WERI-Rb-1 (cell line): ENCODE measurements at regions not wholly inside any gene's neighbourhood (a gene's known extent, or its start where the extent isn't known, plus 50 kb on each side); places are given as distances from the start of the nearest gene placed in this dataset.
A peak's percentile ranks its signal among the peaks of the same experiment; 100 is the strongest.

Experiments
- DNase-seq: peaks from one replicate; pipeline ENCODE4 v3.0.0-alpha.2; 2020
- H3K27ac ChIP-seq: fragments of 250-450 bp; sonication (Bioruptor Pico); 2 replicates; pipeline ENCODE4 v1.5.1; 2020; ENCODE audit warnings: mild to moderate bottlenecking, moderate library complexity
- H3K27me3 ChIP-seq: fragments of 250-450 bp; sonication (Bioruptor Pico); 2 replicates; pipeline ENCODE4 v1.5.1; 2021; ENCODE audit warnings: mild to moderate bottlenecking, low read depth, moderate library complexity; ENCODE audit not compliant: insufficient read depth, severe bottlenecking
- H3K36me3 ChIP-seq: fragments of 250-450 bp; sonication (Bioruptor Pico); 2 replicates; pipeline ENCODE4 v1.5.1; 2020; ENCODE audit warnings: mild to moderate bottlenecking, moderate library complexity
- H3K4me3 ChIP-seq: 2 replicates; pipeline ENCODE4 v1.5.1; 2011; ENCODE audit warnings: low read depth, mild to moderate bottlenecking, control low read depth, low read length
- H3K9me3 ChIP-seq: fragments of 250-450 bp; sonication (Bioruptor Pico); 2 replicates; pipeline ENCODE4 v1.5.1; 2021; ENCODE audit warnings: mild to moderate bottlenecking, moderate library complexity; ENCODE audit not compliant: severe bottlenecking
- CTCF ChIP-seq: IDR thresholded peaks from 2 replicates; pipeline ENCODE4 v1.5.1; 2011; ENCODE audit warnings: low read depth, mild to moderate bottlenecking, control low read depth, inconsistent platforms, low read length

DNA sequence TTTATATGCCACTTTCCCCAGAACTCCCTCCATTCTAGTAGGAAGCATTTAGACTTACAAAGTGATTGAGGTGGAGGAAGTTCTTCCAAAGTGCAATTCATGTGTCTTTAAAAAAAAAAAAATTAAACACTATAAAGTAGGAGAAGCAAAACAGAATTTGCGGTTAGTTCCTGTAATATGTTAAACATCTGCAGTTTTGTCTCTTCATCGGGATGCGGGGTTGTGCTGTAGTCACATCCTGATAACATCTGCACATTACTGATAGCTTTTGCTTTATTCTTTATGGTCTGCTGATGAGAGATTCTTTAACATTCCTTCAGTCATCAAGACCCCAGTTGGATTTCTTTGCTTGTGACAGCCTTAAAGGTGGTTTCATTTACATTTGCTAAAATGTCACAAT, 694.3 kb downstream of the NR2F1-AS1 start:
- TF ChIP-seq CTCF: no peak
- no peaks in the 10 kb centered on the region for H3K36me3 ChIP-seq
- no peak overlapping the region for H3K4me3 ChIP-seq
- DNase-seq: no peak
- H3K27me3 ChIP-seq: no peaks in the 10 kb centered on the region
- H3K27ac ChIP-seq: no peak overlapping the region
- no peaks in the 10 kb centered on the region for H3K9me3 ChIP-seq

GRCh38 chr5:92885950-92886349, 695.1 kb downstream of the NR2F1-AS1 start:
- TF ChIP-seq CTCF: peak; percentile 79
- peak; percentile 45 for DNase-seq
- no peaks in the 10 kb centered on the region for H3K9me3 ChIP-seq
- no peak overlapping the region for H3K4me3 ChIP-seq
- H3K27ac ChIP-seq: no peak overlapping the region
- H3K27me3 ChIP-seq: no peaks in the 10 kb centered on the region
- H3K36me3 ChIP-seq: no peaks in the 10 kb centered on the region

GRCh38 chr5:92884469-92884868, 696.5 kb downstream of the NR2F1-AS1 start:
- Histone ChIP-seq H3K4me3 (no peak overlapping the region), H3K9me3 (no peaks in the 10 kb centered on the region), H3K27ac (no peak overlapping the region), H3K36me3 (no peaks in the 10 kb centered on the region), H3K27me3 (no peaks in the 10 kb centered on the region)
- no peak for DNase-seq
- no peak for TF ChIP-seq CTCF

GRCh38 chr5:92879806-92880543, 701.0 kb downstream of the NR2F1-AS1 start:
- no peak for DNase-seq
- Histone ChIP-seq H3K36me3 (no peaks in the 10 kb centered on the region), H3K27me3 (no peaks in the 10 kb centered on the region), H3K27ac (no peak overlapping the region), H3K4me3 (no peak overlapping the region), H3K9me3 (peaks cover 7% of the 10 kb centered on the region)
- TF ChIP-seq CTCF: no peak

DNA sequence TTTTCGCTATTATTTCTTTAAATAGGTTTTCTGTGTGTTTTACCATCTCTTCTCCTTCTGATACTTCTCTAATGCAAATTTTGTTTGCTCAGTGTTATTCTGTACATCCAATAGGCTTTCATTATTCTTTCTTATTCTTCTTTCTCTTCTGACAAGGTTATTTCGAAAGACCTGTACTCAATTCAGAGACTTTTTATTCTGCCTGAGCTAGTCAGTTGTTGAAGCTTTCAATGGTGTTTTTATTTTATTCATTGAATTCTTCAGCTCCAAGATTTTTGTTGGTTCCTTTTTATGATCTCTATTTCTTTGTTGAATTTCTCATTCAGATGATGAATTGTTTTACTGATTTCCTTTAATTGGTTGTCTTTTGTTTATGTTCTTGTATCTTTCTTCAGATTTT, 706.2 kb downstream of the NR2F1-AS1 start:
- Histone ChIP-seq H3K36me3 (no peaks in the 10 kb centered on the region), H3K9me3 (peaks cover 7% of the 10 kb centered on the region), H3K4me3 (no peak overlapping the region), H3K27ac (no peak overlapping the region), H3K27me3 (no peaks in the 10 kb centered on the region)
- DNase-seq: no peak
- TF ChIP-seq CTCF: no peak

DNA sequence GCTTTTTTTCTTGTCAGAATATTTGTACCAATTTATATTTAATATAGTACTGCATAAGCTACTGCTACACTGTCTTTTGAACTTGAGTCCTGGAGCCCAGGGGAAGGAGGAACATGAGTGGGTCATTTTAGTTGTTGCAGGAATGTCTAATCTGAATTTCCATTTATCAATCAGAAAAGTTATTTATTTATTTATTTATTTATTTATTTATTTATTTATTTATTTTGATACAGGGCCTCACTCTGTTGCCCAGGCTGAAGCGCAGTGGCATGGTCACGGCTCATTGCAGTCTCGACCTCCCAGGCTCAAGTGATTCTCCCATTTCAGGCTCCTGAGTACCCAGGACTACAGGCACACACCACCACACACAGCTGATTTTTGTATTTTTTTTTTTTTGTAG, 712.6 kb downstream of the NR2F1-AS1 start:
- no peaks in the 10 kb centered on the region for H3K27me3 ChIP-seq
- H3K4me3 ChIP-seq: no peak overlapping the region
- H3K9me3 ChIP-seq: no peaks in the 10 kb centered on the region
- no peaks in the 10 kb centered on the region for H3K36me3 ChIP-seq
- TF ChIP-seq CTCF: no peak
- H3K27ac ChIP-seq: no peak overlapping the region
- no peak for DNase-seq
